HG02623 (cell line): ENCODE measurements at regions not wholly inside any gene's neighbourhood (a gene's known extent, or its start where the extent isn't known, plus 50 kb on each side); places are given as distances from the start of the nearest gene placed in this dataset.
"Not testable (repeated sequence)": the region's sequence is repeated elsewhere in the genome, so short reads cannot be mapped to it uniquely, and the experiment has no call there.

Experiments used
- ATAC-seq: cut with Tn5 transposase; IDR thresholded peaks from one replicate; pipeline ENCODE4 v1.9.1; 2021; ENCODE audit warnings: moderate library complexity; ENCODE audit not compliant: unreplicated experiment

DNA sequence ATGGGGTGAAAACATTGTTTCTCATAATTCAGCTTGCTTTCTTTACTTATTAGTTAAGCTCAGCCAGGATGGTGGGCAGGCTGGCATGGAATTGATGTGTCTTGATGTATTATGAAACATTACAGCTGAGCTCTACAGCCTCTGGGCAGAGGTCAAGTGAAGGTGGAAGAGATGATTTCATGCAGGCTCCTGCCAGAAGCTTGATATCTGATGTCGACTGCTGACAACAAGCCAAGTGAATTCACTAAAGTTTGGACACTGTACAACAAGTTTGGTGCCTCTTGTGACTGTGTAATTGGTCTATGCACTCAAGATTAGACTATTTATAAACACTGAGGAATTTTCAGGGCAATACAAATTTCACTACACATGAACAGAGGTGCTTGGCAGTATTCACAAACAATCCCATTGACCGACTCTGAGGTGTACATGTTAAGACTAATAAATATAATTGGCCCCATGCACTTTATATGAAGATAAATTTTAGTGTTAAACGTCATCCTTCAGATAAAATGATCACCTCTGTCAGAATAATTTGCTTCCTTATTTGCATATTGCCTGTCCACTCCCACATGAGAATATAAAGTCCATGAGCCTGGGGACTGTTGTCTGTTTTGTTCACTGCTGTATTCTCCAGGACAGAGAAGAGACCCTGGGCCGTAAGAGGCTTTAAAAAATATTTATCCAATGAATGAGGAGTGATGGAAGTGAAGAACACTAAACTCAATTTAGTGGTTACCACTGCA lies 612.2 kb downstream of the IQCM start:
- ATAC-seq = no peak

- ATAC-seq = no peak
These were observed 613.5 kb downstream of the IQCM start for GRCh38 chr4:149202117-149202516.

- ATAC-seq = no peak
These were observed 616.0 kb downstream of the IQCM start for GRCh38 chr4:149199594-149199993.

- ATAC-seq = no peak
These were observed 621.6 kb downstream of the IQCM start for GRCh38 chr4:149194061-149194460.

- no peak for ATAC-seq
These were observed 627.9 kb downstream of the IQCM start for GRCh38 chr4:149187726-149188125.

GRCh38 chr4:149183638-149184037 lies 632.0 kb downstream of the IQCM start:
- no peak for ATAC-seq

DNA sequence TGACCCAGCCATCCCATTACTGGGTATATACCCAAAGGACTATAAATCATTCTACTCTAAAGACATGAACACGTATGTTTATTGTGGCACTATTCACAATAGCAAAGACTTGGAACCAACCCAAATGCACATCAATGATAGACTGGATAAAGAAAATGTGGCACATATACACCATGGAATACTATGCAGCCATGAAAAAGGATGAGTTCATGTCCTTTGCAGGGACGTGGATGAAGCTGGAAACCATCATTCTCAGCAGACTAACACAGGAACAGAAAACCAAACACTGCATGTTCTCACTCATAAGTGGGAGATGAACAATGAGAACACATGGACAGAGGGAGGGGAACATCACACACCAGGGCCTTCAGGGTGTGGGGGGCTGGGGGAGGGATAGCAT lies 634.2 kb downstream of the IQCM start:
- ATAC-seq = not testable (repeated sequence)

DNA sequence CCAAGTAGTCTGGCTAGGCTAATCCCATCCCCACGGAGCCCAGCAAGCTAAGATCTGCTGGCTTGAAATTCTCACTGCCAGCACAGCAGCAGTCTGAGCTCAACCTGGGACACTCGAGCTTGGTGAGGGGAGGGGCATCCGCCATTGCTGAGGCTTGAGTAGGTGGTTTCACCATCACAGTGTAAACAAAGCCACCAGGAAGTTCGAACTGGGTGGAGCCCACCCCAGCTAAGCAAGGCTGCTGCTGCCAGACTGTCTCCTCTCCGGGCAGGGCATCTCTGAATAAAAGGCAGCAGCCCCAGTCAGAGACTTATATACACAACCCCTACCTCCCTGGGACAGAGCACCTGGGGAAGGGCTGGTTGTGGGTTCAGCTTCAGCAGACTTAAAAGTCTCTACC lies 639.6 kb downstream of the IQCM start:
- no peak for ATAC-seq

- ATAC-seq = no peak
These were observed 640.1 kb downstream of the IQCM start for GRCh38 chr4:149175549-149175948.

- no peak for ATAC-seq
These were observed 642.2 kb downstream of the IQCM start for GRCh38 chr4:149173241-149174013.

- no peak for ATAC-seq
These were observed 647.0 kb downstream of the IQCM start for GRCh38 chr4:149168645-149169044.

GRCh38 chr4:149166876-149167275 lies 648.8 kb downstream of the IQCM start:
- no peak for ATAC-seq

DNA sequence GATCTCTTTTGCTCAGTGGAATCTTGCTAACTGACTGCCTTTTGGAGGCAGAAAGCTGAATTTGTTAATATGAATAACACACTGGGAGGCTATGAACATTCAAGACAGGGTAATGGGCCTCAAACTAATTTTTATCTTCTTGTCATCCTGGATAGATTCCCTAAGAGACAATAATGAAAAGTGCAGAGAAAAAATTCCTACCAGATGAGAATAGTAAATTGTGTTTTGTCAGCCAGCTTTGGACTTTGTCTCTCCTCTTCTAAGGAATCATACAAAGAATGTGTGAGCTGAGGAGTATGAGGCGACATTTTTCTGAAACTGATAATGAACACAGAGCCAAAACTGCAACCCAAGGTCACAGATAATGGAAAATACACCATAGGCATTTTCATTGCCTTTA lies 649.3 kb downstream of the IQCM start:
- ATAC-seq = no peak

- no peak for ATAC-seq
These were observed 651.4 kb downstream of the IQCM start for GRCh38 chr4:149164282-149164681.

- ATAC-seq = no peak
These were observed 654.4 kb downstream of the IQCM start for GRCh38 chr4:149161247-149161646.

DNA sequence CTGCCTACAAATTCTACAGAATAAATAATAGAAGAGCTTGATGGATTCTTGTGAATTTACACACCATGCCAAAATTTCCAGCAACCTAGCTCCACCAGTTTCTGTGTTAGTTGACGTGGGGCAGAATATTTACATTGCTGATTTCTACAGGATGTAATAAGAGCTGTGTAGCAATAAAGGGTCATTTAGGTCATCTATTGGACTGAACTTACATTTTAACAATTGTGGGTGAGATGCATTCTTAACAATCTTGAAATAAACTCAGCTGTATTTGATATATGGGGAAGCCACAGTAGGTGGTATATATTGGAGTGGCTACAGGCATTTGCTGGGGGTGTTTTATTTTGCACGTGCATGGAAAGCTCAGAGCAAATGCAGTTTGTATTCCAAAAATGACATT lies 655.3 kb downstream of the IQCM start:
- ATAC-seq = no peak

DNA sequence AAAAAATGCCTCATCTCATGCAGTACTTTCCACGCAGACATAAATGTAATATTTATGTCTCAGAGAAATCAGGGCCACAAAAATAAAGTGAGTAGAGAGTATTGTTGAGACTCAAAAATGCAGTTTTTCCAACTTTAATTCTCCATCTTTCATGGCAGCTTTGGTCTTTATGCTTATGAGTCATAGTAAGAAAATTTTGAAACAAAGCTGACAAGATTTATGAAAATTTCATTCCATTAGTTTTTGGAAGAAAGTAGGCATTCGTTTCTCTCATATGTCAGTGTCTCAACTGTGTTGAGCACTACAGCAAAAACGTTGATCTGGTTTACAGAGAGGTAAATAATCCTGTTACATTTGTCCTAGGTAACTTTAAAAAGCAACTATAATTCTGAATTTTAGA lies 656.8 kb downstream of the IQCM start:
- no peak for ATAC-seq

- ATAC-seq = no peak
These were observed 669.8 kb downstream of the IQCM start for GRCh38 chr4:149145803-149146202.

GRCh38 chr4:149144060-149144459 lies 671.6 kb downstream of the IQCM start:
- ATAC-seq = no peak

DNA sequence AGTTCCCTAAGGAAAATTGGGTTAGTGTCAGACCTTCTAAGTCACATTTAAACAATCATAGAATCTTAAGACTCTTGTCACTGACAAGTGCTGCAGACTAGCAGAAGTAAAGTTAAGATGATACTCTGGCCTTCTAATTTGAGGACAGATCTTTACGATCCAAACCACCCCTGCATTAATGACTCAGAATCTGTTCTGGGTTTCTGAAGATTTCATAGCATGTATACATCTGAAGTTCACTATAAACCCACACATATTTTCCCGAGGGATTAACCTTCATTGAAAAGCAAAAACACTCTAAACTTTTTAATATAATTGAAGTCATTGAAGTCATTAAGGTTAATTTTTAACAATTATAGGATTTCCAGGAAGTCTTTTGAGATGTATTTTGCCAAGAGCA lies 674.3 kb downstream of the IQCM start:
- no peak for ATAC-seq

- ATAC-seq = no peak
These were observed 674.8 kb downstream of the IQCM start for GRCh38 chr4:149140841-149141240.

DNA sequence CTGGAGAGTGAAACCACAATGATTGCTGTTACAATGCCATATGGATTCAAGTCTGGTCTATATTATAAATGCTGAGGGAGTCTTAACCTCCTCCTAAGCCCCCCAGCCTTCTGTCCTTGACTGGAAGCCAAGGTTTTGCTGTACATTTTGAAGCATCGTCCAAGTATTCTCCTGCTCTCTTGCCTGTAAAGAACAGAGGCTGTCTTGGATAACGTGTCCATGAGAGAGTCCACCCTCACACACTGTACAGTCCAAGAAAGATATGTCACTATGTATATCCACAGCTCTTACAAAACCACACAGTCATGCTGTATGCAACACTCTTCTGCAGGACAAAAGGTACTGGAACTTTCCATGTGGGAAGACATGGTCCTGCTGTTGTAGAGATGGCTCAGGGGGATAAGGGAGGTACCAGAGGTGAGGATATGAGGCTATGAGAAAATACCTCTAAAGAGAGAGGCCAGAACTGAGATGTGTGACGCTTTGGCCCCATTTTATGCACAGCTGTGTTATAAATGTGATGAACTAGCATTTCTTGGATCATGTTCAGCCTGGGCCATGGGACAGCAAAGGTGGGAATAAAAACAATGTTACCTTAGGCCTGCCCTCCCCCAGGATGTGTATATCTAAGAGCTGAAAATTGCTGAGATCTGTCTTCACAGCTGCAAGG lies 678.6 kb downstream of the IQCM start:
- no peak for ATAC-seq
